NAMALWA (cell line): ENCODE measurements at regions not wholly inside any gene's neighbourhood (a gene's known extent, or its start where the extent isn't known, plus 50 kb on each side); places are given as distances from the start of the nearest gene placed in this dataset.

ENCODE experiments used
- DNase-seq: peaks from one replicate; pipeline ENCODE4 v3.0.0-alpha.2; 2015; ENCODE audit warnings: low spot score

DNA sequence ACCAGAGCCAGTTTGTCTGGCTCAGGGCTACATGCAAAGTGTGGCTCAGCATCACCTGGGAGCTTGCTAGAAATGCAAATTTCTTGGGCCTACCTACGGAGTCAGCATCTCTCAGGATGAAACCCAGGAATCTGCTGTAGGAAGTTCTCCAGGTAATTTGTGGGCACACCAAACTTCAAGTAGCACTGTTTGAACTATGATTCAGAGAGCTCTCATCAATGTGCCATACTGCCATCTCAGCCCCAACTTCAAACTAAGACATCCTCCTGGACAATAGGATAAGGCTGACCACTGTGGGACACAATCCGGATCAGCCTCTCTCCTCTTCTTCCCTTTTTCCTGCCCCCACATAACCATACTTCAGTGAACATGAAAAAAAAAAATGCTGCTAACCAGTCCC lies 374.5 kb downstream of the METTL15 start:
- no peak for DNase-seq

DNA sequence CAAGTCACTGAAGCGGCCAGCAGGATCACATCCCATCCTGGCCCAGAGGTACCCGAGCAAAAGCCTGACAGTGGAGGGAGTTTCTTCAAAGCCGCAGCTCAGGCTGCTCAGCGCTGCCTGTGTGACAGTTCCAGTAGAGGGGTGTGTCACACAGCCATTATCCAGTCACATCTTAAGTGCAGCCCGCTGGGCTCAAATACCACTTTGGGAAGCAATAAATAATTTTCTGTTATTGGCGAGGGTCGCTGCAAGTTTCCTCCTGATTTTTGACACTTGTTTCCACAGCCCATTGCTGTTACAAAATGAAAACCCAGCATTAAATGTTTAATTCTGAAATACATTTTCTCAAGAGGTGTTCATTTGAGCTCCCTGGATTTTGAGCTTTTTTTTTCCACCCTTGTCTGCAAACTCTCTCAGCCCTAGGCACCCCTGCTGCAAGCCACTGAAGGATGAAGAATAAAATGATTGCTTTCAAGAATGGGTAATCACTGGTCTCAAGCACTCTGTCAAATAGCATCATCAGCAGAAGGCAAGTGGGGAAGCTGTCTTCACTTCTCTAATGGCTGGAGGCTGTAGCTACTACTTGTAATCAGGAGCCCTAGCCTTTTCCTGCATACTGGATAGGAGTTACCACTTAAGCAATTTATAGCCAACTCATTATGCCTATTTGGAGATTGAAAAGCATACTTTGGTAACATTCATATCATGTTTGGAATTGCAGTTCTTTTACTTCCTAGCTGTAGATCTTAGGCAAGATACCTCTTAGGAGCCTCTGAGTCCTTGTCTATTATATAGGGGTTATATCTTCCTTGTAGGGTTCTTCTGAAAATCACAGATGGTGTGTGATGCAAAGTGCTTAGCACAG lies 373.7 kb downstream of the METTL15 start:
- no peak for DNase-seq

DNA sequence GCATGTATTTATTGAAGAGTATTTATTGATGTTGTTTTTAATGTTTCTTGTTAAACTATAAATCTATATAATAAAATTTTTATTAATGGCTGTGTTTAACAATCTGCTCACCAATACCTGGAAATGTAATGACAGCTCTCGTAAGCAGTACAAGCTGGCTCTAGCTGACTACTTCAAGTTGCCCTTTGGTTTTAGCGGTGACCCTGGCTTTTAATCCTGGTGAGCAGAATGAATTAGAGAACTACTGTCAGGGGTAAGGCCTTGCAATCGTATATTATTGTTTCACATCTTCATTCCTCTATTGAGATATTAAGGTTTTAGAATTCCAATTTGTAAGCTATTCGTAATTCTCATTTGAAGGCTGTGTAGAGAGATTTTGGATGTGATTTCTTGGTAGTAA lies 372.2 kb downstream of the METTL15 start:
- no peak for DNase-seq

- DNase-seq = no peak
Observed at GRCh38 chr11:28476864-28477263, 368.7 kb downstream of the METTL15 start.

DNA sequence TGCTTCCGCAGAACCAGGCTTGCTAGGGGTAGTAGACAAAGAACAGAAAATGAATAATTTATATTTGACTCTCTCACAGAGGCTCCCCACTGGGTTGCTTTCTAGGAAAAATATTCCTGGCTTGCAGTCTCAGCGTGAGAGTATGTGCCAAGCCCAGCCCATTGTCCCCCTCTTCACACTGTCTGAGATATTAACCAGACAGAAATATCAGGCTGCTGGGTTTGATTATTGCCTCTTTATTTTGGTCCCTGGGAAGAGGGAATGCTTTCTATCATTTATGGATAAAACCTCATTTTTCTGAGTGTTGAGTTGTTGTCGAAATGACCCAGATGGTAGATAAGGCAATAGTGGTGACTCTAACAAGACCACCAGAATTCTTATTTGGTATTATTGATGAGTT lies 367.9 kb downstream of the METTL15 start:
- no peak for DNase-seq

DNA sequence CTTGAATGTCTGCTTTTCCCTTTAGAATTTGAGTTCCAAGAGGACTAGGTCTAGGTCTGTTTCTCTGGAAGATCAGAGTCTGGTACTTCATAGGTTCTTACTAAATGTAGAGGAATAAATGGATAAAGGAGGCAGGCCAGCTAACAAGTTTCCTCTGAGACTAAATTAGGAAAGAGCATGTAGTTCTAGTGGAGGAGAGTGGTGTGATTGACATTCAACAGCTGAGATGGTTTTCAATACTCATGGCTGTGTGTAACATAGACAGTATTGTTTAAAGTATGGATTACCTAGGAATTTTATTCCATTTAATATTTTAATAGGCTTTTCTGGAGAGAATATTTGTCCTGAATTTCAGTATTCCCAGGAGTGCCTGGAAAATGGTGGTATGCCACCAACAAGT lies 364.7 kb downstream of the METTL15 start:
- DNase-seq = no peak

GRCh38 chr11:28471537-28471936 lies 363.3 kb downstream of the METTL15 start:
- DNase-seq = no peak

- no peak for DNase-seq
Observed at GRCh38 chr11:28470180-28470579, 362.0 kb downstream of the METTL15 start.

GRCh38 chr11:28466506-28466905 lies 358.3 kb downstream of the METTL15 start:
- no peak for DNase-seq

- no peak for DNase-seq
Observed at GRCh38 chr11:28464252-28464867, 356.2 kb downstream of the METTL15 start.

DNA sequence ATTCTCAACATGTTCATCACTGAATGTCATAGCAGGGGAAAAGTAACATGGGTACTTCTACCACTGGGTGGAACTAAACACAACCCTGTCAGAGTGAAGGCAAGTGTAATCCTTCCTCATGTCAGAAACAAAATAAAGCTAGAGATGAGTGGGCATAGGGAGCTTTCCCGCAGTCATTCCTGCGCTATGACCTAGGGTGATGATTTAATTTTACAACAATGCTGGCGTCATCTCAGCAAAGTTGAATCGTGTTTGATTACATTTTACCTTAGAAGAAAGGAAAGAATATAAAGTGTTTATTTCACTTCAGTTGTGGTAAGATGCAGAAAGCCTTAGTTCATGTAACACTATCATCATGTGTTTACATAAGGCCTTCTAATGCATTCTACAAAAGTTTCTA lies 355.6 kb downstream of the METTL15 start:
- DNase-seq = no peak

- DNase-seq = no peak
Observed at GRCh38 chr11:28461846-28462245, 353.7 kb downstream of the METTL15 start.

DNA sequence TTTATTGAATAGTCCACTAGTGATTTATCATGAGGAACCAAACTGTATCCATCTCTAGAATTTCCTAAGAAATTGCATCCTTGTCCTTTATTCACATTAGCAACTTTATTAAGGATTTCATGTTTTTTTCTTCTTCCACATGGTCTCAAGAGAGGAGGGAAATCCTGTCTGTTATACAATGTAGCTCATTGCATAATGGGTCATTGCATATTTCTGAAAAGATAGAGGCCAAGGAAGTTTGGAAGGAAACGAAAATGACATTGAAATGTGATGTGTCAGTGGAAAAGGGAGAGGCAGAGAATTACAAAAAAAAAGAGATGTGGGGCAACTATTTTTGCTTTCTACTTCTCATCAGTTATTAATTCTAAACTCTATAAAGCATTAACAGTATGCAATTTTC lies 353.1 kb downstream of the METTL15 start:
- DNase-seq = no peak

- DNase-seq = no peak
Observed at GRCh38 chr11:28460348-28460747, 352.2 kb downstream of the METTL15 start.

DNA sequence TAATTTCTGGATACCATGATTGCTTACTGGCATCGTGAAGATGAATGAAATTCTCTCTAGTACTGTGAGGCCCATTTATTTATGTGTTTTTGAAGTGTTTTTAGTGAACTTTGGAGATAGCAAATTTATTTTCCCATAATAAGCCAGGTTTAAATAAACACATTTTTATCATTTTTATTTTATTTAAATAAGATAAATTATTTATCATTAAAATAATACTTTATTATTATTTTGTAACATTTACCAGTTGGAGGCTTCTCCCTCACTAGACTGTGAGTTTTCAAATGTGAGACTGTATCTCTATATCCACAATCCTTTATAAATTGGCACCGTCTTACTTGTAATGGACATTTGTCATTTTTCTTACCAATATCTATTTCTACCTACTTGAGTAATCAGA lies 351.7 kb downstream of the METTL15 start:
- DNase-seq = no peak

DNA sequence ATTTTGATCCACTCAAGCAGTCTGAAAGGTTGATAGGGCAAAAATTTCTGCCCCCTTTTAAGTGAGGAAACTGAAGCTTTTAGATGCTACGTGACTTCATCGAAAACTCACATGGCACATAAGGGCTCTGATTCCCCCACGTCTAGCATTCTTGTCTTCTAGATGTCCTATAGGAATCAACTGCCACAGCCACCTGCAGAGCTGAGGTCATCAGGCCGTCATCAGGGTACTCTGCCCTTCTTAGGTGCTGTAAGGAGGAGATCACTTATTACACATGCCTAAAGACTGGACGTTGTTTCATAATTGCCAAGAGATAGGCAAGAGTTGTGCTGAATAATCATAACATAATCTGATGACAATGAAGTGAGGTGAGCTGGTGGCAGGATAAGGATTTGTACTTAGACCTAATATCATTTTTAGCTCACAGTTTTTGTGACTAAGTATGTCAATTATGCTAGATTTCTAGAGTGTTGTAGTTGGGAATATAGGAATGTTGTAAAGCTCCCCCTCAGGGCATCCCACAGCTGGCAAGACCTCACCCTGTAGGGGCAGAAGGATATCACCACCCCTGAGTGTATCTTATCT lies 349.4 kb downstream of the METTL15 start:
- no peak for DNase-seq

- no peak for DNase-seq
Observed at GRCh38 chr11:28448186-28448585, 340.0 kb downstream of the METTL15 start.

- DNase-seq = no peak
Observed at GRCh38 chr11:28447226-28447625, 339.0 kb downstream of the METTL15 start.

DNA sequence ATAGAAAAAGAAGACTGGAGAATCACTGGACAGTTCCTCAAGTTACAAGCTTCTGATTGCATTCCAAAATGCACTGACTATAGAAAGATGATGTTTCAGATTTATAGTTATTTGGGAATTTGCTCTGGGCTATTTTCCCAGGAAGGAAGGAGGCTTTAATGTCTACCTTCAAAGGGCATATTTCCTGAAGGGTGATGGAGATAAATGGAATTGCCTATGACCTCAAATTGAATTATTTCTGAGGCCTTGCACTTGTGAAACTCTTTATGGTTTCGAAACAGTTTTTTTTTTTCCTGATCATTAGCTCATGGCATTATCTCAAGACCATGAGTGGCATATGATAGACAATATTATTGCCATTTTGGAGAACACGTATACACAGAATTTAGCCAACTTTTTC lies 333.9 kb downstream of the METTL15 start:
- no peak for DNase-seq

- no peak for DNase-seq
Observed at GRCh38 chr11:28439403-28439802, 331.2 kb downstream of the METTL15 start.

- DNase-seq = no peak
Observed at GRCh38 chr11:28420099-28420498, 311.9 kb downstream of the METTL15 start.

DNA sequence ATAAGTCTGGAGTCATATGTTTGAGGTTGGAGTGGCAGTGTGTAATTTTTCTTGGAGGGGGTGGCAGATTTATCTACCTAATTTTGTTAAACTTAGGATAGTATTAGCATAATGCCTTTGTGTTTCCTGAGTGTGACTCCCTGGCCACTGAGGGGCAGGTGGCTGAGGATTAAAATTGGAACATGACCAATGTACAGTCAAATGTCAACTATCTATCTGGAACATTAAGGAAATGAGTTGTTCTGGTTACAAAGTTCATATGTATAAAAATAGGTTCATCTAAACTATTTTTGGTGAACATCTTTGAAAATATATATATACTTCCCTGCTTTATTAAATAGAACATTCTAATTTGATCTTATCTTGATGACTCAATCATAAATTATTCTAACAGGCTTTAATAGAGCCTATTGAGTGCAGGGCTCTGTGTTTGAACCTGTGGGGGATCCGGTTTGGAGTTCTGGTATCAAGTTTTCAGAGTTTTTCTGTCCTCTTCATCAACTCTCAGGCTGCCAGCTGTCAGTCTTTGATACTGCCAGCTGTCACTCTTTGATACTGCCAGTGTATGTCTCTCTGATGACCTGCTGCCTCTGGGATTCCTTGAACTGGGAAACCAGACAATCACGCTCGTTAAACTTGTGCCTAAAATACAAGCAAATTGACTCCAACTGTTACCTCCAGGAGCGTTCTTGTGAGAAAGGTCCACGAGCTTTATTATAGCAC lies 309.6 kb downstream of the METTL15 start:
- DNase-seq = no peak

DNA sequence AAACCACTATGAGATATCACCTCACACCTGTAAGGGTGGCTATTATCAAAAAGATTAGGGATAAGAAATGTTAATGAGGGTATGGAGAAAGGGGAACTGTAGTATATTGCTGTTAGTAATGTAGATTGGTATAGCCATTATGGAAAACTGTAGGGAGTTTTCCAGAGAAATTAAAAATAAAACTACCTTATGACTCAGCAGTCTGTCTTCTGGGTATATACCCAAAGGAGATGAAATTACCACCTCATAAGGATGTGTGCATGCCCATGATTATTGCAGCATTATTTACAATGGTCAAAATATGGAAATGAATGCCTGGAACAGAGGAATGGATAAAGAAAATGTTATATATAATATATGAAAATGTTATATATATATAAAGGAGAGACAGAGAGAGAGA lies 303.8 kb downstream of the METTL15 start:
- no peak for DNase-seq
